ENCODE measurements at regions not wholly inside any gene's neighbourhood (a gene's known extent, or its start where the extent isn't known, plus 50 kb on each side); places are given as distances from the start of the nearest gene placed in this dataset.
"Not testable (repeated sequence)": the region's sequence is repeated elsewhere in the genome, so short reads cannot be mapped to it uniquely, and the experiment has no call there.

DNA sequence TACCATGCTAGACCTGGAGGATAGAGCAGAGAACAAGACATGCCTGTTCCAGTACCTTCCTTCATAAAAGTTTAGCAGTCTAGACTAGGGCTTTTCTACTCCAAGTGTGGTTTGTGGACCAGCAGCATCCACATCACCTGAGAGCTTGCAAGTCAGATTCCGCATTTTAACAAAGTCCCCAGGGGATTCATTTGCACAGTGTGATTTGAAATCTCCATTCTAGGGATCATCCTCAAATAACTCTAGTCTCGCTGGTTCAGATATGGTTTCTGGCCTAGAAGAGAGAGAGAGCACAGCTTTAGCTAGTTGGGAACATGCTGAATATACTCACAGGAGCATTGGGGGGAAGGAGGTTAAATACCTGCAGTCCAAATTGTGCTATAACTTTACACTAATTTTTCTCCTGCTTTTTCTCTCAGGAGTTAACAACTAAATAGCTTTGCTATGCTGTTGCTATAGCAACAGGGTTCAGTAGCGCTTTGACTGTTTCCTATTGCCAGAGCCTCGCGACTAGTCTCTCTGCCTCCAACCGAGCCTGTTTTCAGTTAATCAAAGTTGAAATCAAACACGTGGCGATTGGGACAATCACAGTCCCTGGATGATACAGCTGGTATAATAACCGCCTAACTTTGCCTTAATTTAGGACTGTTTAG, 64.0 kb upstream of the RASGRF1 start:
- no peak for DNase-seq

DNA sequence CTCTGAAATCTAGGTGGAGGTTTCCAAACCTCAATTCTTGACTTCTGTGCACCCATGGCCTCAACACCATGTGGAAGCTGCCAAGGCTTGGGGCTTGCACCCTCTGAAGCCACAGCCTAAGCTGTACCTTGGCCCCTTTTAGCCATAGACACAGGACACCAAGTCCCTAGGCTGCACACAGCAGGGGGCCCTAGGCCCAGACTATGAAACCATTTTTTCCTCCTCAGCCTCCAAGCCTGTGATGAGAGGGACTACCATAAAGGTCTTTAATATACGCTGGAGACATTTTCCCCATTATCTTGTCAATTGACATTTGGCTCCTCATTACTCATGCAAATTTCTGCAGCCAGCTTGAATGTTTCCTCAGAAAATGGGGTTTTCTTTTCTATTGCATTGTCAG, 53.7 kb upstream of the RASGRF1 start:
- not testable (repeated sequence) for DNase-seq

DNA sequence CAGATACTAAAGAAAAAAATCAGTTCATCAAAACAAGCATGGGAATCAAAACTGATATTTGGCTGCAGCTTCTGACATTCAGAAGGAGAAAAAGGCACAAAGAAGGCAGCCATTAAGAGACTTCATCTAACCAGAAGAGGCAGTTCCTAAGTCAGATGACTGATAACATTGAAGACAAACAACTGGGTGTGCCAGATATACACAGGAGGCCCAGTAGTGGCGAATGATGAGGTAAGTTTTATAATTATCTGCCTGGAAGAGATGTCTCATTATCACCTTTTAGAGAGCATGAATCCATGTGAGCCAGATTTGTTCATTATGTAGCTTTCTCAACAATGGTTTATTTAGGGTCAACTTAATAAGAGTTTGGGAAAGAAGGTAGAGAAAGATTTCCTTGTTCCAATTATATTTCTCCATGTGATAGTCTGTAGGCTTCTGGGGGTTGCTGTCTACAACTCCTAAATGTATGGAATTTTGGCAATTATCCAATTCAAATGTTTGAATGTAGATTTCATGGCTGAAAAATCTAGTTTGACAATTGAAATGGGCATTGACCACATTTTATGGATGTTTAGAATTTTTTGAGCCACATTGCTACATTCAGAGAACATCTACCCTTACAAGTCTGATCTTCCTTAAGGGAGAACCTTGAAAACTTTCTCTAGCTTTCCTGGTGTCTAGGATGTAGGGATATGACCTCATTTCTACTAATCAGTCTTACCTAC, 50.4 kb upstream of the RASGRF1 start:
- DNase-seq: no peak
